ENCODE measurements at regions not wholly inside any gene's neighbourhood (a gene's known extent, or its start where the extent isn't known, plus 50 kb on each side); places are given as distances from the start of the nearest gene placed in this dataset.

GRCh38 chr4:81989202-81989601 lies 384.6 kb downstream of the HNRNPD start:
- H3K36me3 ChIP-seq (ENCODE audit: control insufficient read depth, low read length) = no peaks in the 10 kb centered on the region
- no peak overlapping the region for H3K4me3 ChIP-seq (ENCODE audit: low read length)
- H3K27ac ChIP-seq (ENCODE audit: low read depth, low read length) = no peak overlapping the region
- no peak overlapping the region for H3K4me2 ChIP-seq (ENCODE audit: low read length)
- H3K9me3 ChIP-seq (ENCODE audit: control insufficient read depth, insufficient read depth, low read length) = no peaks in the 10 kb centered on the region
- H4K20me1 ChIP-seq (ENCODE audit: control insufficient read depth, insufficient read depth, low read depth, low read length) = no peaks in the 10 kb centered on the region
- H3F3A ChIP-seq (ENCODE audit: control insufficient read depth, insufficient read depth) = no peaks in the 10 kb centered on the region
- TF ChIP-seq EZH2phosphoT487 (IDR thresholded peaks at IDR 0.05; ENCODE audit: borderline replicate concordance, low read length) (no peak), CTCF (IDR thresholded peaks at IDR 0.05; ENCODE audit: low read depth, low read length, poor library complexity, severe bottlenecking) (no peak)
- H3K27me3 ChIP-seq (ENCODE audit: control insufficient read depth, low read length) = peaks cover 3% of the 10 kb centered on the region; the same call in 1 of the 2 replicates
- no peaks in the 10 kb centered on the region for H3K9me2 ChIP-seq (replicated peaks; ENCODE audit: control insufficient read depth, low read length)
- H3K79me2 ChIP-seq (ENCODE audit: control insufficient read depth, low read length) = no peaks in the 10 kb centered on the region
- no peaks in the 10 kb centered on the region for H3K4me1 ChIP-seq (ENCODE audit: control insufficient read depth, low read length)

DNA sequence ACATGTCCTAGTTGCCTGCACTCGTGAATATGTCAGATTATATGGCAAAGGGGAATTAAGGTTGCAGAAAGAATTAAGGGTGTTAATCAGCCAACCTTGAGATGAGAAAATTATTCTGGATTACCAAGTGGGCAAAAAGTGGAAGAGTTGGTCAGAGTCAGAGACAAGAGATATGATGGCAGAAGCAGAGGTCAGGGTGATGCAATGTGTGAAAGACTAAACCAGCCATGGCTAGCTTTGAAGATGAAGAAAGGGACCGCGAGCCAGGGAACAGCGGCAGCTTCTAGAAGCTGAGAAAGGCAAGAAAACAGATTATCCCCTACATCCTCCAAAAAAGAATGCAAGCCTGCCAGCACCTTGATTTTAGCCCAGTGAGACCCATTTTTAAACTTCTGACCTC lies 385.6 kb downstream of the HNRNPD start:
- no peaks in the 10 kb centered on the region for H4K20me1 ChIP-seq (ENCODE audit: control insufficient read depth, insufficient read depth, low read depth, low read length)
- H3K4me1 ChIP-seq (ENCODE audit: control insufficient read depth, low read length) = no peaks in the 10 kb centered on the region
- peaks cover 6% of the 10 kb centered on the region; the same call in 1 of the 2 replicates for H3K27me3 ChIP-seq (ENCODE audit: control insufficient read depth, low read length)
- no peaks in the 10 kb centered on the region for H3K36me3 ChIP-seq (ENCODE audit: control insufficient read depth, low read length)
- no peaks in the 10 kb centered on the region for H3K9me3 ChIP-seq (ENCODE audit: control insufficient read depth, insufficient read depth, low read length)
- H3K4me2 ChIP-seq (ENCODE audit: low read length) = no peak overlapping the region
- no peak overlapping the region for H3K27ac ChIP-seq (ENCODE audit: low read depth, low read length)
- H3K4me3 ChIP-seq (ENCODE audit: low read length) = no peak overlapping the region
- no peaks in the 10 kb centered on the region for H3K9me2 ChIP-seq (replicated peaks; ENCODE audit: control insufficient read depth, low read length)
- TF ChIP-seq EZH2phosphoT487 (IDR thresholded peaks at IDR 0.05; ENCODE audit: borderline replicate concordance, low read length) = no peak
- no peak for TF ChIP-seq CTCF (IDR thresholded peaks at IDR 0.05; ENCODE audit: low read depth, low read length, poor library complexity, severe bottlenecking)
- H3K79me2 ChIP-seq (ENCODE audit: control insufficient read depth, low read length) = no peaks in the 10 kb centered on the region
- no peaks in the 10 kb centered on the region for H3F3A ChIP-seq (ENCODE audit: control insufficient read depth, insufficient read depth)

DNA sequence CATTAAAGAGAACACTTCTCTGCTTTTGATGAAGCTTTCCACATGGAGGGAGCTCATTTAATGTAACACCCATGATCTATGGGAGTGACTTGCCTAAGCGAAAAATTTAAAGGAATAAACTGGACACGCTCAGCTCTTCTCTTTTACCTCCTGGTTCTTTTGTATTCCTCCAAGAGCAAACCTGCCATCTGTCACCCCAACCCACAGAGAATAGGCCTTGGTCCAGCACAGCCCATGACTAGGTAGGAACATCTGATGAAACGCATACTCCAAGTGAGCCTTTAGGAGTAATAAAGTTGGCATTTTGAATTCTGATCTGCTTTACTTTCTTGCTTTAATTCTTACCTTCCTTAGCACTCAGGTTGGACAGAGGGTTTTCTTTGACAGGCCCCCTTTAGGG lies 389.0 kb downstream of the HNRNPD start:
- Histone ChIP-seq H3F3A (ENCODE audit: control insufficient read depth, insufficient read depth) (no peaks in the 10 kb centered on the region), H3K79me2 (ENCODE audit: control insufficient read depth, low read length) (no peaks in the 10 kb centered on the region), H3K4me1 (ENCODE audit: control insufficient read depth, low read length) (no peaks in the 10 kb centered on the region), H3K4me2 (ENCODE audit: low read length) (no peak overlapping the region), H4K20me1 (ENCODE audit: control insufficient read depth, insufficient read depth, low read depth, low read length) (no peaks in the 10 kb centered on the region), H3K36me3 (ENCODE audit: control insufficient read depth, low read length) (no peaks in the 10 kb centered on the region), H3K27me3 (ENCODE audit: control insufficient read depth, low read length) (peaks cover 2% of the 10 kb centered on the region; the same call in 1 of the 2 replicates), H3K4me3 (ENCODE audit: low read length) (no peak overlapping the region), H3K9me3 (ENCODE audit: control insufficient read depth, insufficient read depth, low read length) (no peaks in the 10 kb centered on the region), H3K9me2 (replicated peaks; ENCODE audit: control insufficient read depth, low read length) (no peaks in the 10 kb centered on the region), H3K27ac (ENCODE audit: low read depth, low read length) (no peak overlapping the region)
- TF ChIP-seq CTCF (IDR thresholded peaks at IDR 0.05; ENCODE audit: low read depth, low read length, poor library complexity, severe bottlenecking) (no peak), EZH2phosphoT487 (IDR thresholded peaks at IDR 0.05; ENCODE audit: borderline replicate concordance, low read length) (no peak)

Measured in DOHH2 (cell line).